ENCODE measurements at regions not wholly inside any gene's neighbourhood (a gene's known extent, or its start where the extent isn't known, plus 50 kb on each side); places are given as distances from the start of the nearest gene placed in this dataset.

GRCh38 chr1:57898531-57898930 is 474.7 kb upstream of the DAB1 start:
- Histone ChIP-seq H3K9me3 (ENCODE audit: control insufficient read depth, insufficient read depth, low read length) (no peaks in the 10 kb centered on the region), H3K36me3 (ENCODE audit: insufficient read depth, low read length) (no peaks in the 10 kb centered on the region), H3K9ac (ENCODE audit: low read depth, low read length) (no peak overlapping the region), H3K4me1 (ENCODE audit: insufficient read depth, low read length) (peaks cover 11% of the 10 kb centered on the region)

GRCh38 chr1:57897581-57897980 is 473.7 kb upstream of the DAB1 start:
- H3K9me3 ChIP-seq (ENCODE audit: control insufficient read depth, insufficient read depth, low read length), result no peaks in the 10 kb centered on the region
- no peak overlapping the region for H3K9ac ChIP-seq (ENCODE audit: low read depth, low read length)
- no peaks in the 10 kb centered on the region for H3K36me3 ChIP-seq (ENCODE audit: insufficient read depth, low read length)
- peaks cover 11% of the 10 kb centered on the region for H3K4me1 ChIP-seq (ENCODE audit: insufficient read depth, low read length)

GRCh38 chr1:57894315-57894714 is 470.5 kb upstream of the DAB1 start:
- Histone ChIP-seq H3K4me1 (ENCODE audit: insufficient read depth, low read length) (peaks cover 11% of the 10 kb centered on the region), H3K36me3 (ENCODE audit: insufficient read depth, low read length) (no peaks in the 10 kb centered on the region), H3K9ac (ENCODE audit: low read depth, low read length) (no peak overlapping the region), H3K9me3 (ENCODE audit: control insufficient read depth, insufficient read depth, low read length) (no peaks in the 10 kb centered on the region)

GRCh38 chr1:57889676-57890320 is 465.9 kb upstream of the DAB1 start:
- H3K36me3 ChIP-seq (ENCODE audit: insufficient read depth, low read length), result no peaks in the 10 kb centered on the region
- H3K4me1 ChIP-seq (ENCODE audit: insufficient read depth, low read length), result peaks cover 10% of the 10 kb centered on the region
- no peaks in the 10 kb centered on the region for H3K9me3 ChIP-seq (ENCODE audit: control insufficient read depth, insufficient read depth, low read length)
- H3K9ac ChIP-seq (ENCODE audit: low read depth, low read length), result no peak overlapping the region

- Histone ChIP-seq H3K36me3 (ENCODE audit: insufficient read depth, low read length) (no peaks in the 10 kb centered on the region), H3K9ac (ENCODE audit: low read depth, low read length) (no peak overlapping the region), H3K4me1 (ENCODE audit: insufficient read depth, low read length) (no peaks in the 10 kb centered on the region), H3K9me3 (ENCODE audit: control insufficient read depth, insufficient read depth, low read length) (no peaks in the 10 kb centered on the region)
Measured at GRCh38 chr1:57887964-57888491, 464.2 kb upstream of the DAB1 start.

- no peaks in the 10 kb centered on the region for H3K9me3 ChIP-seq (ENCODE audit: control insufficient read depth, insufficient read depth, low read length)
- H3K36me3 ChIP-seq (ENCODE audit: insufficient read depth, low read length), result no peaks in the 10 kb centered on the region
- no peak overlapping the region for H3K9ac ChIP-seq (ENCODE audit: low read depth, low read length)
- H3K4me1 ChIP-seq (ENCODE audit: insufficient read depth, low read length), result no peaks in the 10 kb centered on the region
Measured at GRCh38 chr1:57886376-57886775, 462.5 kb upstream of the DAB1 start.

- H3K36me3 ChIP-seq (ENCODE audit: insufficient read depth, low read length), result no peaks in the 10 kb centered on the region
- no peaks in the 10 kb centered on the region for H3K9me3 ChIP-seq (ENCODE audit: control insufficient read depth, insufficient read depth, low read length)
- no peak overlapping the region for H3K9ac ChIP-seq (ENCODE audit: low read depth, low read length)
- H3K4me1 ChIP-seq (ENCODE audit: insufficient read depth, low read length), result no peaks in the 10 kb centered on the region
Measured at GRCh38 chr1:57883642-57883995, 459.8 kb upstream of the DAB1 start.

- Histone ChIP-seq H3K9ac (ENCODE audit: low read depth, low read length) (no peak overlapping the region), H3K9me3 (ENCODE audit: control insufficient read depth, insufficient read depth, low read length) (no peaks in the 10 kb centered on the region), H3K36me3 (ENCODE audit: insufficient read depth, low read length) (no peaks in the 10 kb centered on the region), H3K4me1 (ENCODE audit: insufficient read depth, low read length) (no peaks in the 10 kb centered on the region)
Measured at GRCh38 chr1:57882934-57883641, 459.2 kb upstream of the DAB1 start.

- H3K36me3 ChIP-seq (ENCODE audit: insufficient read depth, low read length), result no peaks in the 10 kb centered on the region
- no peak overlapping the region for H3K9ac ChIP-seq (ENCODE audit: low read depth, low read length)
- no peaks in the 10 kb centered on the region for H3K9me3 ChIP-seq (ENCODE audit: control insufficient read depth, insufficient read depth, low read length)
- H3K4me1 ChIP-seq (ENCODE audit: insufficient read depth, low read length), result no peaks in the 10 kb centered on the region
Measured at GRCh38 chr1:57882072-57882471, 458.2 kb upstream of the DAB1 start.

GRCh38 chr1:57881639-57882038 is 457.8 kb upstream of the DAB1 start:
- H3K4me1 ChIP-seq (ENCODE audit: insufficient read depth, low read length), result no peaks in the 10 kb centered on the region
- no peaks in the 10 kb centered on the region for H3K36me3 ChIP-seq (ENCODE audit: insufficient read depth, low read length)
- H3K9ac ChIP-seq (ENCODE audit: low read depth, low read length), result no peak overlapping the region
- H3K9me3 ChIP-seq (ENCODE audit: control insufficient read depth, insufficient read depth, low read length), result no peaks in the 10 kb centered on the region

- no peak overlapping the region for H3K9ac ChIP-seq (ENCODE audit: low read depth, low read length)
- H3K36me3 ChIP-seq (ENCODE audit: insufficient read depth, low read length), result no peaks in the 10 kb centered on the region
Measured at GRCh38 chr1:57879700-57880099, 455.8 kb upstream of the DAB1 start.

GRCh38 chr1:57874418-57874877 is 450.6 kb upstream of the DAB1 start:
- H3K9me3 ChIP-seq (ENCODE audit: control insufficient read depth, insufficient read depth, low read length), result no peaks in the 10 kb centered on the region
- no peaks in the 10 kb centered on the region for H3K36me3 ChIP-seq (ENCODE audit: insufficient read depth, low read length)
- H3K9ac ChIP-seq (ENCODE audit: low read depth, low read length), result no peak overlapping the region
- no peaks in the 10 kb centered on the region for H3K4me1 ChIP-seq (ENCODE audit: insufficient read depth, low read length)

More at GRCh38 chr1:57879700-57880099, 455.8 kb upstream of the DAB1 start:
- Histone ChIP-seq H3K9me3 (ENCODE audit: control insufficient read depth, insufficient read depth, low read length) (no peaks in the 10 kb centered on the region), H3K4me1 (ENCODE audit: insufficient read depth, low read length) (no peaks in the 10 kb centered on the region)

- no peaks in the 10 kb centered on the region for H3K4me1 ChIP-seq (ENCODE audit: insufficient read depth, low read length)
- no peaks in the 10 kb centered on the region for H3K36me3 ChIP-seq (ENCODE audit: insufficient read depth, low read length)
- no peaks in the 10 kb centered on the region for H3K9me3 ChIP-seq (ENCODE audit: control insufficient read depth, insufficient read depth, low read length)
- no peak overlapping the region for H3K9ac ChIP-seq (ENCODE audit: low read depth, low read length)
Measured at GRCh38 chr1:57872913-57873312, 449.1 kb upstream of the DAB1 start.

GRCh38 chr1:57868908-57869307 is 445.0 kb upstream of the DAB1 start:
- Histone ChIP-seq H3K9ac (ENCODE audit: low read depth, low read length) (no peak overlapping the region), H3K4me1 (ENCODE audit: insufficient read depth, low read length) (no peaks in the 10 kb centered on the region), H3K9me3 (ENCODE audit: control insufficient read depth, insufficient read depth, low read length) (no peaks in the 10 kb centered on the region), H3K36me3 (ENCODE audit: insufficient read depth, low read length) (no peaks in the 10 kb centered on the region)

GRCh38 chr1:57868239-57868638 is 444.4 kb upstream of the DAB1 start:
- Histone ChIP-seq H3K9ac (ENCODE audit: low read depth, low read length) (no peak overlapping the region), H3K36me3 (ENCODE audit: insufficient read depth, low read length) (no peaks in the 10 kb centered on the region), H3K4me1 (ENCODE audit: insufficient read depth, low read length) (no peaks in the 10 kb centered on the region), H3K9me3 (ENCODE audit: control insufficient read depth, insufficient read depth, low read length) (no peaks in the 10 kb centered on the region)

Measured in ES-I3 (cell line).